Prostate gland (tissue), 2 donors: ENCODE measurements at regions not wholly inside any gene's neighbourhood (a gene's known extent, or its start where the extent isn't known, plus 50 kb on each side); places are given as distances from the start of the nearest gene placed in this dataset.

Experiments used
- POLR2A ChIP-seq: fragments of 450-650 bp; IDR thresholded peaks from one replicate; pipeline ENCODE4 v1.6.1; 2016; ENCODE audit warnings: antibody characterized with exemption, mild to moderate bottlenecking
- POLR2AphosphoS5 ChIP-seq: sonication (generic); formaldehyde crosslinking; IDR thresholded peaks from one replicate; pipeline ENCODE4 v1.6.1; 2017; ENCODE audit warnings: antibody characterized with exemption
- TF ChIP-seq, protein P1 (sequence below), 4 experiments: fragments of 200-600 bp in 2 of 4; fragments of 450-650 bp in 2 of 4; sonication (generic) in 2 of 4; IDR thresholded peaks; 1 replicate in 3 of 4; 2 replicates in 1 of 4; pipeline ENCODE4 v1.5.1; 2016 to 2019; ENCODE audit warnings: antibody characterized with exemption in 4 of 4, mild to moderate bottlenecking in 2 of 4, moderate library complexity in 2 of 4

DNA sequence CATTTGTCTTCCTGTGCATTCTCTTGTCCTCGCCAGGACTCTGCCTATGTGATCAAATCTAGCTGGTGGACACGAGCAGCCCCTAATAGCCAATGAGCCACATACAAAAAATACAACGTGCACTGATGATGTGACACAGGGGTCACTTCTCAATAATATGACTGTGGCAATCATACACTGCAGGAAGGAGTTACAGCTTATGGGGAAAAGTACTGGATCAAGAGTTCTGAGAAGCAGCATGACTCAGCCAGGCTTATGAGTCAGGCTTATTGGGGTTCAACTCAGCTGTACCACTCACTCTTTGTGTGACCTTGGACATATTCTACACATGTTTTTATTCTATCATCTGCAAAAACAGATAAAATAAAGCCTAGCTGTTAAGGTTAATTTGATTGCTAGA lies 889.4 kb upstream of the TENM4 start:
- TF ChIP-seq POLR2AphosphoS5 = no peak
- no peak for TF ChIP-seq POLR2A
- TF ChIP-seq, protein P1, sequence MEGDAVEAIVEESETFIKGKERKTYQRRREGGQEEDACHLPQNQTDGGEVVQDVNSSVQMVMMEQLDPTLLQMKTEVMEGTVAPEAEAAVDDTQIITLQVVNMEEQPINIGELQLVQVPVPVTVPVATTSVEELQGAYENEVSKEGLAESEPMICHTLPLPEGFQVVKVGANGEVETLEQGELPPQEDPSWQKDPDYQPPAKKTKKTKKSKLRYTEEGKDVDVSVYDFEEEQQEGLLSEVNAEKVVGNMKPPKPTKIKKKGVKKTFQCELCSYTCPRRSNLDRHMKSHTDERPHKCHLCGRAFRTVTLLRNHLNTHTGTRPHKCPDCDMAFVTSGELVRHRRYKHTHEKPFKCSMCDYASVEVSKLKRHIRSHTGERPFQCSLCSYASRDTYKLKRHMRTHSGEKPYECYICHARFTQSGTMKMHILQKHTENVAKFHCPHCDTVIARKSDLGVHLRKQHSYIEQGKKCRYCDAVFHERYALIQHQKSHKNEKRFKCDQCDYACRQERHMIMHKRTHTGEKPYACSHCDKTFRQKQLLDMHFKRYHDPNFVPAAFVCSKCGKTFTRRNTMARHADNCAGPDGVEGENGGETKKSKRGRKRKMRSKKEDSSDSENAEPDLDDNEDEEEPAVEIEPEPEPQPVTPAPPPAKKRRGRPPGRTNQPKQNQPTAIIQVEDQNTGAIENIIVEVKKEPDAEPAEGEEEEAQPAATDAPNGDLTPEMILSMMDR (IDR thresholded peaks at IDR 0.05) = no peak
